ENCODE measurements at regions not wholly inside any gene's neighbourhood (a gene's known extent, or its start where the extent isn't known, plus 50 kb on each side); places are given as distances from the start of the nearest gene placed in this dataset.
A peak's percentile ranks its signal among the peaks of the same experiment; 100 is the strongest.

DNA sequence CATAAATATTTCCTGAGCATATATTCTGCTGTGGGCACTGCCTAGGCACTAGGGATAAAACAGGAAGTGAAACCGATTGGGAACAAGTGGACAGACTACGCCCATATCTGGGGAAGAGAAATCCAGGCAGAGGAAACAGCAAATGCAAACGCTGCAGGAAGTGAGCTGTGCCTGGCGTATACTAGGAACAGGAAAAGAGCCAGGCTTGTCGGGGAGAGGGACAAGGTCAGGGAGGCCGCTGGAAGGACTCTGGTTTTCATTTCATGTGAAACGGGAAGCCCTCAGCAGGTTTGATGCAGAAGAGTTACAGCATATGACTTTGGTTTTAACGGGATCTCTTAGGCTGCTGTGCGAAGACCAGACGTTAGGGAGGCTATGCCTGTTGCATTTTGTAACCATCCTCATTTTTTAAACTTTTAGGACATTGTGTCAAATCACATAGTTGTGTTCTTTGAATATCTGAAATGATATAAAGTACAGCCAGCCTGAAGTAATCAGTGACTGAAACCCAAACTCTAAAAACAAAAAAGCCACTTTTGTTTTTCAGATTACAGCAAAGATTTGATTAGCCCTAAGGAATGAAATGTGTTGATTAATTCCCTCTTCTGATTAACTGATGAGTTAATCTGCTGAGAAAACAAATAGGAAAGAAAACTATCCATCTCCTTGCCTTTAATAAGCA is 110.2 kb upstream of the PIEZO2 start:
- no peak for DNase-seq

DNA sequence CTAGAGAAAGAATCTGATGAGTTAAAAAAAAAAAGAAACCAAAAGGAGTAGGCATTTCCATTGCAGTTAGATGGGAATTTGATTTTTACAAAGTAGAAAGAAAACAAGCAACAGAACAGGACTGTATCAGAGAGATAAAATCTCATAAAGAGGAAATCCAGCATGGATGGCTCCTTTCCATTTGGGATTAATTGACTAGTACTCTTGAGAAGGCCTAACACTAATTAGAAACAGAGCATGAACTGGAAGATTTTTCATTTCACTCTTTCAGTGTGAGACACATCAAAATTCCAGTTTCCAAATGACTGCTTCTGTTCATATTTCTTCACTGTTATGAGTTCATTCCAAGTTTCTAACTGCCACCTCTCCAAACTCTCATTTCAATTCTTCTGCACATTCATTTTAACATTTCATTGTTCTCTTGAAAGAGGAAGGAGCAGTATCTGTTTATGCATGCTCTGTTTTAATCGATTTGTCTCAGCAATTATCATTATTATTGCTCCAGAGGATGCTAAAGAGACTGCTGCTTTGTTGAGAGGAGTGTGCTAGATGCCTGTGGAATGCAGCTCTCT is 108.8 kb upstream of the PIEZO2 start:
- DNase-seq: no peak

DNA sequence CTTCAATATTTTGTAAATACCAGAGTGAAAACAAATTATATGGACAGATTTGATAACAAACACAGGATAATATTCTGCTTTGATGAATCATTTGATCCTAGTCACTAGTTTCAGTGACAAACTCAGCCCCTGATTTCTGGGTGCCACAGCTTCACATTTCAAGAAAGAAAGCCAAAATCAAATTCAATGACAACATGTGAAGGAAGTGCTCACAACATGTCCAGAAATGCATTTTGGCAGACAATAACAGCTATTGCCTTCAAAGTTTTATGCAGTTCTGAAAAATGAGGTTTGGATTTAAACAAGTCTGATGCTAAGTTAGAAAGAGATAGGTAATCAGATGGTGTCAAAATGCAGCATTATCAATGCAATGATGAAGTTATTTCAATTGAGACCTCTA is 106.9 kb upstream of the PIEZO2 start:
- DNase-seq: no peak

DNA sequence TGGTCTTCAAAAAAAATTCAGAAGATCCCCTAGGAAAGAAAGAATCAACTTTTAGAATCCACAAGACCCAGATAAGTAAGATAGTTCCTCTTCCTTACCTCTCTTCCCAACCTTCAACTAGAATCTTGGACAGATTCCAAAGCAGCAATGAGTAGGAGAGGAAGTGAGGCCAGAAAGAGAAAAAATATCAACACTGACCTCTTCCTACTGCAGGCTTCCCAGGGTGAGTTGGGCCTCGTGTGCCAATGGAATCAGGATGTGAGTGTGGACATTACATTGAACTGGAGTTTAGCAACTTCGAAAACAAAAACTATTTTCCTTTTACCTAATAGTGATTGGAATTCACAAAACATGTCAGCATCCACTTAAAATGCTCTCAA is 102.5 kb upstream of the PIEZO2 start:
- DNase-seq: no peak

DNA sequence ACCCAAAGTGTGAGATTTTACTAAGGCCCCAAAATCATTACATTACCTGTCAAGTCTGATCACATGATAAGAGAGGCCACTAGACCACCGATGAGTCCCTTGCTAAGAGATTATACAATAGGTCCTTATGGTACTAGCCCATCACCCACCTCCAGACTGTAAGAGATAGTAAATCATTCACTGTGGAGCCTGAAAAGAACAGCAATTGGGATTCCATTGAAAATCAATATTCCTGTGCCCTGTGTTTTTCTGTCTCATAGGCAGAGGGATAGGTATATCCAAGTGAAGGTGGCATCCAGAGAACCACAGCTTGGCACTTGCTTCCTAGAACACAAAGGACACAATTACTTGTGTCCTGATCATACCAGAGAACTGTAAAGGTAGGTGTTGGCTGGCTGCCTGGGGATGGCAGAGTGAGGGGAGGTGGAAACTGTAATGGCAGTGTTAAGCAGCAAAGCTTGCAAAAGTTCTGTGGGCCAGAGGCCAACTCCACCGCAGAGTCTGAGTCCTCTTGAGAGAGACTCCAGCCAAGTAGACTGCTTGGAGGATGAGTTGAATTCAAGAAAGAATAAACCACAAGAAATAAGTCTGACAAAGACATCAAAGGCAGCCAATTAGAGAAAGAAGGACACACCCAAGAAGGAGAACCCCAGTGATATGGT is 102.0 kb upstream of the PIEZO2 start:
- DNase-seq: no peak

DNA sequence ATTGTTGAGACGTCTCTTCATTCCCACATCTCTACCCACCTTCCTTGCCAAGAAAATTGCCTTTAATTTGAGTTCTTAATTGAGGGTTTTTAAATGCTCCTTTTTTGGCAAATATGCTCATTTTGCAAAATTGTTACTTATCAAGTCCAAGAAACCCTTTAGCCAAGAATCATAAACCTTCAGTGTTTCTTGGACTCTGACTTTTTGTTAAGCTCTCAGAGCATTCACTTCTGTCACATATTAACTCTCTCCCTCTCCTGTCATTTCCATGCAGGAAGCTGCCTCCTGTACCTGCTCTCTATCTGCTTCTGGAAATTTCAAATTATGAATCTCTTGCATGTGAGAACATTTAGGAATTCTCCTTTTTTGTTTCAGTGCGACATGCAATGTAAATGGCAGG is 100.0 kb upstream of the PIEZO2 start:
- no peak for DNase-seq

DNA sequence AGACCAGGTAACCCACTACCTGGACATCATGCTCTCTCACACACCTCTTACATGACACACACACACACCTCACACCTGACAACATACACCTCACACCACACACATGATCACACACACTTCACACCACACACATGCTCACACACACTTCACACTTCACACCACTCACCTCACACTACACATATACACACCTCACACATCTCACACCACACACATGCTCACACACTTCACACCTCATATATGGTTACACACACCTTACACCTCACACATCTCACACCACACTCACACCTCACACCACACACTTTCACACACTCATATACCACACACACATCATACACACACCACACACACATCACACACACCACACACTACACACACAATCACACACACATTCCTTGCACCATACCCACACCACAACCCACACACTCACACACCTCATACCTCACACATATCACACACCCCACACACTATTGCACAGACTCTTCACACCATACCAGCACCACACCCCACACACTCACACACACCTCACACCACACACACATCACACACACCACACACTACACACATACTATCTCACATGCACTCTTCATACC is 98.1 kb upstream of the PIEZO2 start:
- DNase-seq: no peak

DNA sequence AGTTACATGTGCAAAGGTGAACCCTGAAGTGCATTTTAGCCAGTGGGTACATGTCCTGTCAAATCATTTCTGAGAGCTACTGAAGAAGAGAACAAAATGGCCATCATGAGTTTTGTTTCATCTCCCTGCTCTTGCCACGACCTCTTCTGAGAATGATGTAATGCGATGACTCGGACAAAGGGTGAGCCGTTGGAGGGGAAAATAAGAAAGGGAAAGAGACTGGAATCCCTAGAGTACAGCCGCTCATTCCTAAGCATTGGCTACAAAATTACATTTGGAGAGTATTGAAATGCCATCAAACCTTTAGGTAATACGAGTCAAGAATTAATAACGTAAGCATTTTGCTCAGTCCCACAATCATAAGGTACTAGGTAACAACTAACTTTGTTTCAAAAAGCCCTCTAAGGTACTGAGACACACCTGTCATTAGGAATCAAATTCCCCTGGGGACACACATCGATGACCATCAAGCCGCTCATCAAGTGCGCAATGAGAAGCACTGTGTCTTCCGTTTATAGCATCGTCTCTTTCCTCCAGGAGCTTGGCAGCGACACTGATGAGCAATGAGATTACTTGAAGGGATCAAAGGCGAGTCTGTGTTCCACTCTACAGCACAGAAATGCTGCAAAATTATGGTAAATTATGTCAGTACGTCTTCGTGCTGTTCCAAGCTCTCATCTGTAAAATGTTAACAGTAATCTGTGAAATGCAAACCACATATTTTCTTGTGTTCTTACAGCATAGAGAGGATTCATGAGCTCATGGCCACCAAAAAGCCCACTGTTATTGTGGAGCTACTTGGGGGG is 97.3 kb upstream of the PIEZO2 start:
- DNase-seq: peak; percentile 77

DNA sequence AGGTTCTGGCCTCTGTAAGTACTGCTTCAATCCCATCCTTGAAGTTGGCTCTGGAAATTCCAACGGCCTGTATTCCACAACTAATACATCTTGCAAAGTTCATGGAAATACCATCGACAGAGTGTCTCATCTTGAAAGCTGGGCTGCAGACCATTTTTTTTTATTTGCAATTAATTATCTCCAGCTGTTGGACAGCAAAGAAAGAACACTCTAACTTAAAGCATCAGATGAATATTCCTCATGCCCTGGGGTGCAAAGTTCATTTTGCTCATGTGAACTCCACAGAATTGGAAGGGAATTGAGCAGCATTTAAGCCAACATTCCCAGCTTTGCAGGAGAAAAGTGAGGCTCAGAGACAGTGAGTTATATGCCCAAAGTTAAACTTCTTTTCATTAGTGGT is 96.5 kb upstream of the PIEZO2 start:
- DNase-seq: no peak

DNA sequence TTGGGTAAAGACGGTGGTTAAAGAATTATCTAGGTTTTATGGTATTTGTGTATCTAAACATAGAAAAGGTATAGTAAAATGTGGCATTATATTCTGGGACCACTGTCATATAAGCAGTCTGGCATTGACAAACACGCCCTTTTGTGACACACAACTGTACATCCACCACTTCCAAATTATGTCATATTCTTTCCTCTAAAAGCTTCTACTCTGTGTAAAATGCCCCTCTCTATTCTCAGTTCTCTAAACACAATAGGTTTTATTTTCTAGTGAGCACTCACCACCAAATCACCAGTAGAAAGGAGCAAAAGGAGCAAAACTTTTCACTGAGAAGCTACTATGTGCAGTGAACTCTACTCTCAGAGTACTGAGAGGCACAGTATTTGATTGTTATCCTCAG is 88.1 kb upstream of the PIEZO2 start:
- DNase-seq: no peak

DNA sequence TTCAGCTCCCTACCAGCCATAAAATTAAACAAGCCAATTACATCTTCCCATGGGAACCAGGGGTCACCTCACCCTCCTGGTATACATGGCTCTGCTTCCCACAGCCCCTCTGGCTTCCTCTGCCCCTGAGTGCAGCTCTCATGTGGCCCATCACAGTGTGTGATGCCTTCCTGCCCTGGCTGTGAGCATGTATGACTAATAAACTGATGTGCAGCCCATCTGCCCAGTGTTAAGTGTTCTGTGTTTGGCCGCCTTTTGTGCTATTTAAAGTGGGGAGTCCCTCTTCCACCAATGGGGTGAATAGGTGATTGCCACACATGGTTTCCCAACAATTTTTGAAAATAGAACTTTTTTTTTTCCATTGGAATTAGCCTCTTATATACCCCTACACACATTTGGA is 87.7 kb upstream of the PIEZO2 start:
- no peak for DNase-seq

DNA sequence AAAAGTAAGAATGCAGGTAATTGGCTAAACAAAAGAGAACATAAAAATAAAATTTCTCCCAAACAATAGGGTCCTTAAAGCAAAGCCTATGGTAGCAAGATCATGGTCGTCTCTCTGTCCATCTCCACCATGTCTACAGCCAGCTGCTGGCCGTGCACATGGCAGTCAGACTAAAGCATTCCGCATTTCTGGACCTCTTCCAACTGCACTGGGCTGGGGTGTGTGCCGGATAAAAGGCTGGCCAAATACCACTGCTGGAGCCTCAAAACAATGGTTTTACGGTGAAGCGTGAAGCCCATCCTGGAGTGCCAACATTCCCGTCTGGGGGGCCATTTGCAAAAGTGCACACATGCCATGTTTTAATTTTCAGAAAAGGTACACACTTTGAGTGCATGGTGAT is 74.8 kb upstream of the PIEZO2 start:
- no peak for DNase-seq

DNA sequence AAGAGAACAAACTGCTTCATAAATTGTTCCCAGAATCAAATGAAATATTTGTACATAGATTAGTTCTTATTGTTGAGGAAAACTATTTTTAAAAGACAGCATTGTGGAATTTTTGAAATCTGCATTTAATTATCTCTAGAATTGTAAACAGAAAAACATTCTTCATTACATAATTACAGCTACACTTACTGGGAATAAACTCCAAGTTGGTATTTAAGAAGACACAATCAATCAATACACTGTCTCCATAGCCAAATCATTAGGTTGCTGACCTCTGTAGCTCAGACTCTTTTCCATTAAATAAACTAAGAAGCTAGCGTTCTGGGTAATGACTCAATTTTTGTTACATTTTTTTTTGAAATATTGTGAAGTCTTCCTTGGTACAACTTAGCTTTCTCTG is 70.2 kb upstream of the PIEZO2 start:
- no peak for DNase-seq

DNA sequence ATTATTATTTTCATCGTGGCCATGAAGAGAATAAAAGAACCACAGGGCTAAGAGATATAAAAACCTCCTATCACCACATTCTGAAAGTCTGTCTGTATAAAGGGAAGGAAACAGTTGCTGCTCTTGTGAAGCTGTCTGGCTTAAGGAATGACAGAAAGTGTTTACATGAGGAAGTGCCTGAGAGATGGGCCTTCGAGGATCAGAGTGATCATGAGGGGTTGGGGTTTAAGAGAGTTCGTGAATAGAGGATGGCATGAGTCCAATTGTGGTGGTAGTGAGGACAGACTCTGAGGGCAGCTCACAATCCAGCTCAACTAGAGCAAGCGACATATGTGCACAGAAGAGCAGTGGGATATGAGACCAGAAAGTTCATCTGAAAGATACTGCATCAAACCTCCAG is 65.8 kb upstream of the PIEZO2 start:
- DNase-seq: no peak

DNA sequence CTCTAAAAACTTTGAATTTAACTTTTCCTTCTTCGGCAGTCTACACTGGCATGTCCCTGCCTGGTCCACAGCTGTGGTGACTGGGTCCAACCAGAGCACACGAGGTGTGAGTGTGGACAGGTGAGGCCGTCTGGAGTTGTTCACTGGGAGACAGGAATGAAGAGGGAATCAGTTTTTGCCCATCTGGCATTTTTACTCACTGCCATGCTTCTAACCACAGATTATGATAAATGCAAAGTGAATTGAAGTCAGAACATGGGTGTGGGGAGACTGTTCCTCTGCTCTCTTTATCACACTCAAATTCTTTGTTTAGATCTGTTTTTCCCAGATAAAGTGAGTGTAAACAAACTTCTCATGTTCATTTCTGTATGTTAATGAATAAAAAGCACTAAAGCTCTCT is 54.7 kb upstream of the PIEZO2 start:
- DNase-seq: no peak

DNA sequence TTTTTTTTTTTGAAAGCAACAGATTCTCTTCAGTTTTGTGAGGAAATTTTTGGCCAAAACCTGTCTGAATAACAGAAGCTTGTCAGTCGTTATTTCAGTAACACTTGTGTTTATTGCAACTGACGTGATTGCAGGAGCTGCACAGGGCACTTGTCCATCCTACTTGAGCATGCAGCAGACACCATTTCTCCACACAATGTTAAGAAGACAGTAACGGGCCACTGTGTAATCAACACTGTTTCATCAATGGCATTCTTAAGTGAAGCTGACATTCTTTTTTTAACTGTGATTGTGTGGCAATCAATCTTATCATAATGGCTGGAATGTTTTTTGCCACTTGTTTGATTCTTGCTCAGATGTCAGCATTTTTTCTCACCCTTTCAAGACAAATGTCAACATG is 50.1 kb upstream of the PIEZO2 start:
- DNase-seq: no peak
